Calu3 (cell line): ENCODE measurements at regions not wholly inside any gene's neighbourhood (a gene's known extent, or its start where the extent isn't known, plus 50 kb on each side); places are given as distances from the start of the nearest gene placed in this dataset.

Source experiments
- BruUV-seq: library from RNA; stranded (reverse); fragments of 400-500 nt; replicated peaks from 2 replicates; lab custom pipeline; 2021; lab: Mats Ljungman, UMichigan
- CTCF ChIA-PET: fragments of 300-600 bp; sonication (Branson Sonifier 250); formaldehyde crosslinking; loops from one replicate; lab custom pipeline; 2022; ENCODE audit warnings: antibody characterized with exemption; lab: Charles Lee
- DNase-seq: peaks from one replicate; pipeline ENCODE4 v3.0.0; 2022
- H3K27ac Mint-ChIP-seq: one replicate; pipeline ENCODE4 v1.8.0; 2022; ENCODE audit warnings: mixed read lengths; ENCODE audit not compliant: unreplicated experiment
- H3K27me3 Mint-ChIP-seq: one replicate; pipeline ENCODE4 v1.8.0; 2022; ENCODE audit warnings: mixed read lengths; ENCODE audit not compliant: unreplicated experiment
- H3K36me3 Mint-ChIP-seq: one replicate; pipeline ENCODE4 v1.8.0; 2022; ENCODE audit warnings: mild to moderate bottlenecking, moderate library complexity, mixed read lengths; ENCODE audit not compliant: insufficient read depth, unreplicated experiment
- H3K4me1 Mint-ChIP-seq: one replicate; pipeline ENCODE4 v1.8.0; 2022; ENCODE audit warnings: mild to moderate bottlenecking, low read depth, mixed read lengths; ENCODE audit not compliant: unreplicated experiment
- H3K4me3 Mint-ChIP-seq: one replicate; pipeline ENCODE4 v1.8.0; 2022; ENCODE audit warnings: mild to moderate bottlenecking, low read depth, moderate library complexity, mixed read lengths; ENCODE audit not compliant: unreplicated experiment
- H3K9me3 Mint-ChIP-seq: one replicate; pipeline ENCODE4 v1.8.0; 2022; ENCODE audit warnings: low read depth, mixed read lengths; ENCODE audit not compliant: unreplicated experiment
- CTCF ChIP-seq: fragments of 200-600 bp; IDR thresholded peaks from one replicate; pipeline ENCODE4 v1.8.0; 2022; ENCODE audit warnings: antibody characterized with exemption; ENCODE audit not compliant: unreplicated experiment
- intact Hi-C: fragments of 100-400 bp; cut with micrococcal nuclease; formaldehyde crosslinking; loops from one replicate; pipeline ENCODE4 v1.10.0; 2022; ENCODE audit not compliant: unreplicated experiment

GRCh38 chr12:66044731-66045130, 85.8 kb downstream of the LLPH start:
- no peaks in the 10 kb centered on the region for H3K36me3 Mint-ChIP-seq
- H3K4me1 Mint-ChIP-seq = peaks cover 5% of the 10 kb centered on the region
- H3K27ac Mint-ChIP-seq = no peak overlapping the region
- H3K9me3 Mint-ChIP-seq = no peaks in the 10 kb centered on the region
- peaks cover 40% of the 10 kb centered on the region for H3K27me3 Mint-ChIP-seq
- intact Hi-C loops = no loop called here
- no peak overlapping the region for H3K4me3 Mint-ChIP-seq
- BruUV-seq = no TSS peak
- CTCF ChIA-PET = interaction anchor here (0.5 kb wide), 1 partner anchor 456 kb away, joined by 4 read pairs; no protein-coding TSS in a partner anchor
- no peak for DNase-seq
- TF ChIP-seq CTCF = no peak

- no TSS peak for BruUV-seq
- TF ChIP-seq CTCF = no peak
- CTCF ChIA-PET = no interaction called here
- no peak overlapping the region for H3K27ac Mint-ChIP-seq
- no peak overlapping the region for H3K4me3 Mint-ChIP-seq
- no peaks in the 10 kb centered on the region for H3K4me1 Mint-ChIP-seq
- H3K27me3 Mint-ChIP-seq = peaks cover 43% of the 10 kb centered on the region
- no peaks in the 10 kb centered on the region for H3K9me3 Mint-ChIP-seq
- DNase-seq = no peak
- no peaks in the 10 kb centered on the region for H3K36me3 Mint-ChIP-seq
- intact Hi-C loops = no loop called here
Observed at GRCh38 chr12:66043035-66043434, 87.5 kb downstream of the LLPH start.

- intact Hi-C loops = no loop called here
- Mint-ChIP-seq H3K4me3 (no peak overlapping the region), H3K36me3 (no peaks in the 10 kb centered on the region), H3K27me3 (peaks cover 43% of the 10 kb centered on the region), H3K4me1 (no peaks in the 10 kb centered on the region), H3K27ac (no peak overlapping the region), H3K9me3 (no peaks in the 10 kb centered on the region)
- no TSS peak for BruUV-seq
- DNase-seq = no peak
- CTCF ChIA-PET = no interaction called here
- TF ChIP-seq CTCF = no peak
Observed at GRCh38 chr12:66041651-66042363, 88.7 kb downstream of the LLPH start.

DNA sequence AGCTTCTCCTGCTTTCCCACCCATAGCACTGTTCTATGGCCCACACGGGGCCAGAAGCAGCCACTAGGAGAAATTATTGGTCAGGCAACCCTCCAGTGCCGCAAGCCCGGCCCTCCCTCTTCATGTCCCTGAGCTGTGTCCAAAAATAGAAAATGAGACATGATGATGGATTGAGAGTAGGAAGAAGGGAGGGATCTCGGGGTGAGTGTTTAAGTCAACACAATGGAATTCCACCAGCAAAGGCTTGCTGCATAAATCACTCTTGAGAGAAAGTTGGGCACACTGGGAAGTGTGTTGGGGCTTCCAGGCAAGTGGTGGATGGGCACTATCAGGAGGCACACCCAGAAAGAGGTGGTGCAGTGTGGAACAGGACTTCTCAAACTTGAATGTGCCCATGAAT, 94.2 kb downstream of the LLPH start:
- CTCF ChIA-PET = no interaction called here
- H3K27me3 Mint-ChIP-seq = peaks cover 19% of the 10 kb centered on the region
- H3K4me3 Mint-ChIP-seq = no peak overlapping the region
- intact Hi-C loops = loop anchor here (5.0 to 10.0 kb wide), 2 partner anchors 342 to 729 kb away; no protein-coding TSS in a partner anchor
- H3K36me3 Mint-ChIP-seq = no peaks in the 10 kb centered on the region
- H3K4me1 Mint-ChIP-seq = no peaks in the 10 kb centered on the region
- DNase-seq = peak; percentile 5
- TF ChIP-seq CTCF = no peak
- no peak overlapping the region for H3K27ac Mint-ChIP-seq
- H3K9me3 Mint-ChIP-seq = no peaks in the 10 kb centered on the region
- BruUV-seq = no TSS peak
